RWPE1 (cell line): ENCODE measurements at regions not wholly inside any gene's neighbourhood (a gene's known extent, or its start where the extent isn't known, plus 50 kb on each side); places are given as distances from the start of the nearest gene placed in this dataset.

Experiments used
- CTCF ChIA-PET: fragments of 350-600 bp; sonication (Branson Sonifier 250); formaldehyde crosslinking; extraction: SDS; loops from one replicate; lab custom pipeline; 2021; lab: Yijun Ruan, JAX
- POLR2A ChIA-PET: fragments of 400-600 bp; formaldehyde crosslinking; extraction: SDS; loops from one replicate; lab custom pipeline; 2020; ENCODE audit warnings: antibody characterized with exemption; ENCODE audit not compliant: low non-redundant PET; lab: Yijun Ruan, JAX
- DNase-seq: peaks from one replicate; pipeline ENCODE4 v3.0.0; 2012; ENCODE audit warnings: low spot score
- H3K27ac ChIP-seq: fragments of 450-650 bp; 2 replicates; pipeline ENCODE4 v1.5.1; 2017
- TF ChIP-seq, protein P1 (sequence below): fragments of 450-650 bp; conservative IDR thresholded peaks from 2 replicates; pipeline ENCODE4 v1.5.1; 2017; ENCODE audit warnings: low read depth, mild to moderate bottlenecking

DNA sequence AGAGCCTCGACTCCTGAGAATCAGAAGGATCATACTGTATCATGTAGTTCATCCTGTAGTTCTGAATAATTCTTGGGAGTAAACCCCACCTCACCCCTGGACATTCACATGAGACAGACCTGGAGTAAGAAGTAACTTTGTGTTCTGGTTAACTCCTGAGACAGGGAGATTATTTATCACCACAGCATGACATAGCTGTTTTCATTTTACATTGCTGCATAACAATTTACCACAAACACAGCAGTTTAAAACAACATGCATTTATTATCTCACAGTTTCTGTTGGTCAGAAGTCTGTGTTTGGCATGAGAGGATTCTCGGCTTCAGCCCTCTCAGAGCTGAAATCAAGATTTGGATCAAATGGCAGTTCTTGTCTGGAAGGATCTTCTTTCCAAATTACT lies 855.8 kb upstream of the FANCL start:
- POLR2A ChIA-PET = no interaction called here
- CTCF ChIA-PET = no interaction called here
- DNase-seq = no peak
- TF ChIP-seq, protein P1, sequence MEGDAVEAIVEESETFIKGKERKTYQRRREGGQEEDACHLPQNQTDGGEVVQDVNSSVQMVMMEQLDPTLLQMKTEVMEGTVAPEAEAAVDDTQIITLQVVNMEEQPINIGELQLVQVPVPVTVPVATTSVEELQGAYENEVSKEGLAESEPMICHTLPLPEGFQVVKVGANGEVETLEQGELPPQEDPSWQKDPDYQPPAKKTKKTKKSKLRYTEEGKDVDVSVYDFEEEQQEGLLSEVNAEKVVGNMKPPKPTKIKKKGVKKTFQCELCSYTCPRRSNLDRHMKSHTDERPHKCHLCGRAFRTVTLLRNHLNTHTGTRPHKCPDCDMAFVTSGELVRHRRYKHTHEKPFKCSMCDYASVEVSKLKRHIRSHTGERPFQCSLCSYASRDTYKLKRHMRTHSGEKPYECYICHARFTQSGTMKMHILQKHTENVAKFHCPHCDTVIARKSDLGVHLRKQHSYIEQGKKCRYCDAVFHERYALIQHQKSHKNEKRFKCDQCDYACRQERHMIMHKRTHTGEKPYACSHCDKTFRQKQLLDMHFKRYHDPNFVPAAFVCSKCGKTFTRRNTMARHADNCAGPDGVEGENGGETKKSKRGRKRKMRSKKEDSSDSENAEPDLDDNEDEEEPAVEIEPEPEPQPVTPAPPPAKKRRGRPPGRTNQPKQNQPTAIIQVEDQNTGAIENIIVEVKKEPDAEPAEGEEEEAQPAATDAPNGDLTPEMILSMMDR = no peak
- H3K27ac ChIP-seq = no peak overlapping the region

DNA sequence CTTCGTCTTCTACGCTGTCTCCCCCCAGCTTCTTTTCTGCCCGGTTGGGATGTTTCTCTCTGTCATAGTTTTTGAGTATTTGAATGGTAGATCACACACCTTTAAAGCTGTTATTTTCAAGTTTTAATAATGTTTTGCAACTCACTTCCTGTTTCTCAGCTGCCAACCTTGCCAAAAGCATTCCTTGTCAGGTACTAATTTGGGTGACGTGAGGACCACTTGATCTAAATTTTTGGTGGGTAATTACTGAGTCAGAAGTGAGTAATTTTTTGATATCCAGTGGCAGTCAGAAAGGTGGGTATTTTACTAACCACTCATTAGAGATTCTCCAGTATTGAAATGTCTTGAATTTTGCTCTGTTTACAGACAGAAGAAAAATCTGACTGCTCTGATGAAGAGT lies 852.4 kb upstream of the FANCL start:
- DNase-seq = no peak
- TF ChIP-seq, protein P1 = no peak
- ChIA-PET CTCF (no interaction called here), POLR2A (no interaction called here)
- H3K27ac ChIP-seq = no peak overlapping the region

DNA sequence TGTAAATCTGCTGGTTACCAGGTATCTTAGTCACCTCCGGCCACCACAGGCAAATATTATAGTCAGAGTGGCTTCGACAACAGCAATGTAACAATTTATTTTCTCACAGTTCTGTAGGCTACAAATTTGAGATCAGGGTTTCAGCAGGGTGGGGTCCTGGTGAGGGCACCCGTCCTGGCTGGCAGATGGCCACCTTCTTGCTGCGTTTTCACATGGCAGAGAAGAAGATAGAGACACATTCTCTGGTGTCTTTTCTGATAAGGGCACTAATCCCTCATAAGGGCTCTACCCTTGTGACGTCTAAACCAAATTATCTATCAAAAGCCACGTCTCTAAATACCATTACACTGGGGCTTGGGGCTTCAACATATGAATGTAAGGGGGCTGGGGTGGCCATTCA lies 843.2 kb upstream of the FANCL start:
- POLR2A ChIA-PET = no interaction called here
- no peak for DNase-seq
- TF ChIP-seq, protein P1 = no peak
- no peak overlapping the region for H3K27ac ChIP-seq
- CTCF ChIA-PET = no interaction called here

DNA sequence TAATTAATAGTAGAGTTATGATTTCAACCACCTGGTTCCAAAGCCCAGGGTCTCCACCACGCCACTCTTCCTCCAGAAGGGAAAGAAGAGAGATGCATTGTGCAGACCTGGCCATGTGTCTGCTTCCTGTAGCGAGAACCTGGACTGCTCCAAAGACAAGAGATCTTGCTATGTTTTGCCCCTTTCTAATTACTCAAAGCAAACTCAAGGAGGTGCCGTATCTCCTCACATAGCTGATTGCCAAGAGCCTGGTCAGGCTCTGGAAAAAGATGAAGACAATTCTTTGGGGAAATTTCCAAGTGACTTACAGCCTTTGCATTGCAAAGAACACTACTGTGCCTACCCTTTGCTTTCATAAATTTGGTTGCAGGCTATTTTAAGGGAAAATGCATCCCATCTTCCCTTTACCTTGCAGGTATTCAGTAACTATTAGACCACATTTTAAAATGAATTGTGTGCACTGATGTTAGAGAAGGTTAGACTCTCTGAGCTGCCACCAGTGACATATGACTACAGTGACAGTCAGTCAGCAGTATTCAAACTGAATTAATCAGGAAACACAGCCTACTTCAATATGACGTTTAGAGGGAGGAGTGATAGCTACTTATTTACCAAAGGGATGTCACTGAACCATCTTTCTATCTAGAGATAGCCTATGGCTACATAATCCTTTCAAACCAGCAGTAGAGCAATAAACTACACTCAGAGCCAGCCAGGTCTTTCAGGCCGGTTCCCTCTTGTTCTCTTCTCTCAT lies 842.1 kb upstream of the FANCL start:
- POLR2A ChIA-PET = no interaction called here
- no peak for DNase-seq
- CTCF ChIA-PET = interaction anchor here (1.0 kb wide), 1 partner anchor 21 kb away, joined by 4 read pairs; no protein-coding TSS in a partner anchor
- TF ChIP-seq, protein P1 = no peak
- no peak overlapping the region for H3K27ac ChIP-seq

DNA sequence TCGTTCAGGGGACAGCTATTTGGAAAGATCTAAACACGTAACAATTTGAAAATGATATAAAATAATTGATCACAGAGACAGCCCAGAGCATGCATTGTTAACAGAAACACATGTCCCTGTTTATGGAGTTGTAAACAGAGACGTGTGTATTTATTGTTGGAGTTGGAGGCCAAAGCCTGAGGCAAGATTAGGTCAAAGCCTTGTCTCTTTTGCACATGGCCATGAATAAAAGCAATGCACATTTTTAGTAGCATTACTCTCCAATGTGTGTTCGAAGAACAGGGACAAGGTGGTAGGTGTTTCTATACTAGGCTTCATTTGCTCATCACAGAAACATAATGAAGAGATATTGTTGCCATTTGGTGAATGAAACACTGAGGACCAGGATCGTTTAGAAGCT lies 841.5 kb upstream of the FANCL start:
- no peak overlapping the region for H3K27ac ChIP-seq
- ChIA-PET POLR2A (no interaction called here), CTCF (interaction anchor here (1.0 kb wide), 1 partner anchor 20 kb away, joined by 4 read pairs; no protein-coding TSS in a partner anchor)
- no peak for DNase-seq
- TF ChIP-seq, protein P1 = no peak

GRCh38 chr2:59080451-59081181 lies 839.5 kb upstream of the FANCL start:
- H3K27ac ChIP-seq = no peak overlapping the region
- ChIA-PET CTCF (no interaction called here), POLR2A (no interaction called here)
- DNase-seq = no peak
- TF ChIP-seq, protein P1 = no peak
